ENCODE measurements at regions not wholly inside any gene's neighbourhood (a gene's known extent, or its start where the extent isn't known, plus 50 kb on each side); places are given as distances from the start of the nearest gene placed in this dataset.

DNA sequence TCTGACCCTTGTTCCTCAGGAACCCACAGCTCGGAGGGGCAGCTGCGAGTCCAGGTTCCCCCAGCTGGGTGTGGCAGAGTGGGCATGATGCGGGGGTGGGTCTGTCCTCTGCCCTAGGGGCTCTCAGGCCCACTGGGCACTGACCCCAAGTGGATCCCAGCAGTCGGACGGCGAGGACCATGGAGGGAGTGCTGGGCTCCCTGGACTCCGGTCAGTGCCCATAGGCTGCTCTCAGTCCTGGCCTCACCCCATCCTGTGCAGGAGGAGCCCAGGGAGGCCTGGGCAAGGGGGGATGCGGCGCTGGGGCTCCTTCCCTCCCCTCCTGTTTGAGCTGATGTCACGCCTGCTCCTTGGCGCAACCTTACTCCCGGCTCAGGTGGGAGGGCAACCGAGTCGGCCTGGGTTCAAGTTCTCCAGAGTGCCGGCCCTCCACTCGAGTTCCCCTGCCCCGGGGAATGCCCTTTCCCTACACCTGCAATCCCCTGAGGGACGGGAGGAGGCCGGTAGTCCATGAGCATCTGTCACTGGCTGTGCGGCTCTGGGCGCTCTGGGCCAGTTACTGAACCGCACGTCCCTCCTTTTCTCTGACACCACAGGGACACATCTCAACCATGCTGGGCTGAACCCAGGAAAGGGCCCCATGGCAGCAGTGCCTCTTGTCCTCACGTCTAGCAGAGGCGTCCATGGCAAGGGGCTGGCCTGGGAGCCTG is 52.6 kb upstream of the ACSF3 start:
- no peak for TF ChIP-seq NFIC (IDR thresholded peaks at IDR 0.05)
- no peak for TF ChIP-seq RAD21 (IDR thresholded peaks at IDR 0.05; ENCODE audit: low read depth)
- no peak for TF ChIP-seq FOXM1 (IDR thresholded peaks at IDR 0.05; ENCODE audit: borderline replicate concordance, low read depth)
- TF ChIP-seq TCF12 (IDR thresholded peaks at IDR 0.05; ENCODE audit: low read depth) = no peak
- TF ChIP-seq EGR1 (IDR thresholded peaks at IDR 0.05) = no peak
- no peak for TF ChIP-seq CEBPB (IDR thresholded peaks at IDR 0.05)

All from Ishikawa (cell line).